AG04450 (cell line): ENCODE measurements at regions not wholly inside any gene's neighbourhood (a gene's known extent, or its start where the extent isn't known, plus 50 kb on each side); places are given as distances from the start of the nearest gene placed in this dataset.

Experiments used
- CTCF ChIA-PET: fragments of 300-600, 350-600 bp; formaldehyde crosslinking; extraction: SDS; loops from one replicate; lab custom pipeline; 2022; ENCODE audit warnings: antibody characterized with exemption, inconsistent platforms; lab: Charles Lee
- POLR2A ChIA-PET: fragments of 350-600 bp; formaldehyde crosslinking; extraction: SDS; loops from one replicate; lab custom pipeline; 2021; ENCODE audit warnings: antibody characterized with exemption, inconsistent platforms; lab: Yijun Ruan, JAX
- DNase-seq: peaks from one replicate; pipeline ENCODE4 v3.0.0-alpha.2; 2011; ENCODE audit warnings: low read depth, low spot score
- H3K27ac ChIP-seq: one replicate; pipeline ENCODE4 v1.5.1; 2012; ENCODE audit warnings: low read depth, low read length, control low read depth
- H3K27me3 ChIP-seq: one replicate; pipeline ENCODE4 v1.6.0; 2012; ENCODE audit warnings: low read length; ENCODE audit not compliant: control insufficient read depth, insufficient read depth
- H3K4me3 ChIP-seq: 2 replicates; pipeline ENCODE4 v1.5.1; 2011; ENCODE audit warnings: mild to moderate bottlenecking, low read depth, low read length, control low read depth
- H3K9me3 ChIP-seq: 2 replicates; pipeline ENCODE4 v1.5.1; 2012; ENCODE audit warnings: low read length; ENCODE audit not compliant: control insufficient read depth, insufficient read depth
- CTCF ChIP-seq: IDR thresholded peaks from 2 replicates; pipeline ENCODE4 v1.5.1; 2011; ENCODE audit warnings: low read depth, low read length, control low read depth, inconsistent platforms

- Histone ChIP-seq H3K27me3 (peaks cover 6% of the 10 kb centered on the region), H3K27ac (no peak overlapping the region), H3K4me3 (no peak overlapping the region), H3K9me3 (peaks cover 7% of the 10 kb centered on the region)
- DNase-seq = no peak
- no peak for TF ChIP-seq CTCF
- ChIA-PET CTCF (no interaction called here), POLR2A (no interaction called here)
These were observed 85.9 kb downstream of the C16orf95 start for GRCh38 chr16:87231295-87231694.

DNA sequence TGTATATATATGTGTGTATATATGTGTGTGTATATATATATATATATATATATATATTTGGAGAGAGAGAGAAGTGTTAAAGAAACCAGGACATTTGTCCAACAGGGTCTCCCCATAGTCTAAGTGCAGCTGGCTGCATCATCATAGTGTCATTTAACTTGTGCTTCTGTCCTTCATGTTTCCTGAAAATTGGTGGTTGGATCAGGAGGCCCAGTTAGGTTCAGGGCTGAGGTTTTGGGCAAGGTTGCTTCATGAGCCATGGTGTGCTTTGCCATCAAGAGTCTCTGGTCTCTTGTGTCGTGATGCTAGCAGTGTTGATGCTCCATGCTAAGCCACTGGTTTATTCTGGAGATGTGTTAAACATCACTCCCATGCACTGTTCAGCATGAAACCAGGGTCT, 85.3 kb downstream of the C16orf95 start:
- CTCF ChIA-PET = no interaction called here
- H3K27ac ChIP-seq = no peak overlapping the region

GRCh38 chr16:87233928-87234327, 83.3 kb downstream of the C16orf95 start:
- no peak for DNase-seq
- CTCF ChIA-PET = interaction anchor here (1.2 to 2.8 kb wide), 4 partner anchors 25 to 670 kb away, joined by 3 to 8 read pairs (median 4); no protein-coding TSS in a partner anchor
- Histone ChIP-seq H3K4me3 (no peak overlapping the region), H3K27ac (no peak overlapping the region), H3K27me3 (peaks cover 6% of the 10 kb centered on the region), H3K9me3 (peaks cover 7% of the 10 kb centered on the region)
- TF ChIP-seq CTCF = peak; percentile 43; the same call in 1 of the 2 replicates
- POLR2A ChIA-PET = no interaction called here

More for the DNA sequence above, 85.3 kb downstream of the C16orf95 start:
- Histone ChIP-seq H3K9me3 (peaks cover 7% of the 10 kb centered on the region), H3K27me3 (peaks cover 6% of the 10 kb centered on the region), H3K4me3 (no peak overlapping the region)
- TF ChIP-seq CTCF = no peak
- no peak for DNase-seq
- POLR2A ChIA-PET = no interaction called here

- POLR2A ChIA-PET = no interaction called here
- DNase-seq = no peak
- Histone ChIP-seq H3K27me3 (peaks cover 6% of the 10 kb centered on the region), H3K4me3 (no peak overlapping the region), H3K27ac (no peak overlapping the region), H3K9me3 (peaks cover 7% of the 10 kb centered on the region; the same call in 1 of the 2 replicates)
- TF ChIP-seq CTCF = no peak
- CTCF ChIA-PET = interaction anchor here (1.2 to 2.8 kb wide), 3 partner anchors 24 to 670 kb away, joined by 3 to 8 read pairs (median 3); no protein-coding TSS in a partner anchor
These were observed 82.6 kb downstream of the C16orf95 start for GRCh38 chr16:87234601-87235000.

GRCh38 chr16:87235810-87236515, 81.2 kb downstream of the C16orf95 start:
- no peak for DNase-seq
- H3K9me3 ChIP-seq = peaks cover 7% of the 10 kb centered on the region; the same call in 1 of the 2 replicates
- H3K4me3 ChIP-seq = no peak overlapping the region
- ChIA-PET POLR2A (no interaction called here), CTCF (no interaction called here)
- no peak overlapping the region for H3K27ac ChIP-seq
- H3K27me3 ChIP-seq = peaks cover 8% of the 10 kb centered on the region
- no peak for TF ChIP-seq CTCF
